Heart left ventricle (tissue), 13 donors: ENCODE measurements at regions not wholly inside any gene's neighbourhood (a gene's known extent, or its start where the extent isn't known, plus 50 kb on each side); places are given as distances from the start of the nearest gene placed in this dataset.

ENCODE experiments used
- CTCF ChIP-seq, 12 donors: fragments of 200-600 bp; sonication (generic) in 4 of 12; IDR thresholded peaks; one replicate each; pipeline versions ENCODE4 v1.5.0 to v1.8.0; 2018 to 2022; ENCODE audit warnings: antibody characterized with exemption in 12 of 12, mild to moderate bottlenecking in 5 of 12
- POLR2A ChIP-seq, 2 donors: fragments of 450-650 bp; IDR thresholded peaks; one replicate each; pipeline ENCODE4 v1.6.1; 2017; ENCODE audit warnings: antibody characterized with exemption in 2 of 2, mild to moderate bottlenecking in 2 of 2, moderate library complexity in 2 of 2
- donor health status: ischemic (EF 13 %, LVEDD 7.1; RV severe dilation, severe dysfunction).
- donor health status: DM: no; HTN: yes; CAD: no.
- donor health status: DM: no; HTN: no; CAD: no.
- donor health status: ischemic (EF 25% LVEDD 6.9; RV normal size, moderate dysfunction).
- donor health status: ischemic (EF 25% LVEDD 5.7; RV mildly dilated, moderate dysfunction).
- donor health status: ischemic (EF 35%, LVEDD 5.7; RV mildly dilated, moderate dysfunction).
- donor health status: nonischemic (EF 11% LVEDD 7.7; RV severe dilation, severe dysfunction).
- donor health status: DM: yes; HTN: yes; CAD: no.
- donor health status: PGD.
- donor health status: ischemic (EF 29% LVEDD 5.4; RV normal size, mild dysfunction).
- donor health status: nonischemic (EF 23%, LVEDD 6.1; RV moderate dilation, normal function).

- no peak for TF ChIP-seq CTCF (IDR thresholded peaks at IDR 0.05)
- no peak for TF ChIP-seq POLR2A (IDR thresholded peaks at IDR 0.05)
These were observed 410.5 kb downstream of the CTTN start for GRCh38 chr11:70808686-70809375.
